ENCODE measurements at regions not wholly inside any gene's neighbourhood (a gene's known extent, or its start where the extent isn't known, plus 50 kb on each side); places are given as distances from the start of the nearest gene placed in this dataset.
"Not testable (repeated sequence)": the region's sequence is repeated elsewhere in the genome, so short reads cannot be mapped to it uniquely, and the experiment has no call there.

GRCh38 chr14:45558183-45558582 lies 305.2 kb upstream of the MIS18BP1 start:
- DNase-seq = no peak

DNA sequence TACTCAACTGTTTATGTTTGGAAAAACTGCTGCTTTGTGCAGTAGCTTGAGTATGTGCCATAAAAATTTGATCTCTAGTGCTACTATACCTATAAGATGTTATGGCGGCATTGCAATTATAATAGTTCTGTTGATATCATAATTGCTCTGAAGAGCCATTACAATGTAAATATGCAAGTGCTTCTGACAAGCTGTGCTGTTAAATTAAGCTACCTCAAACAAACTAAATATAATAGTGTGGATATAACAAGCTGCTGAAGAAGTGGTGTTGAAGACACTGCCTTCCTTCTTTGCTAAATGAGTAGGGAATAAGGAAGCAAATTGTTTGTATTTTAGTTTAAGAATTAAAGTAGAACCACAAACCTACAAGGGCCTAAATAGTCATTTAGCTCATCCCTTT lies 301.0 kb upstream of the MIS18BP1 start:
- no peak for DNase-seq

DNA sequence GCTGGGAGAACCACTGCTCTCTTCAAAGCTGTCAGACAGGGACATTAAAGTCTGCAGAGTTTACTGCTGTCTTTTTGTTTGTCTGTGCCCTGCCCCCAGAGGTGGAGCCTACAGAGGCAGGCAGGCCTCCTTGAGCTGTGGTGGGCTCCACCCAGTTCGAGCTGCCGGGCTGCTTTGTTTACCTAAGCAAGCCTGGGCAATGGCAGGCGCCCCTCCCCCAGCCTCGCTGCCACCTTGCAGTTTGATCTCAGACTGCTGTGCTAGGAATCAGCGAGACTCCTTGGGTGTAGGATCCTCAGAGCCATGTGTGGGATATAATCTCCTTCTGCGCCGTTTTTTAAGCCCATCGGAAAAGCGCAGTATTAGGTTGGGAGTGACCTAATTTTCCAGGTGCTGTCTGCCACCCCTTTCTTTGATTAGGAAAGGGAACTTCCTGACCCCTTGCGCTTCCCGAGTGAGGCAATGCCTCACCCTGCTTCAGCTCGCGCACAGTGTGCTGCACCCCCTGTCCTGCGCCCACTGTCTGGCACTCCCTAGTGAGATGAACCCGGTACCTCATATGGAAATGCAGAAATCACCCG lies 298.3 kb upstream of the MIS18BP1 start:
- not testable (repeated sequence) for DNase-seq

- DNase-seq = no peak
Observed at GRCh38 chr14:45531022-45531421, 278.0 kb upstream of the MIS18BP1 start.

GRCh38 chr14:45526715-45527549 lies 273.9 kb upstream of the MIS18BP1 start:
- peak; percentile 1 for DNase-seq

- no peak for DNase-seq
Observed at GRCh38 chr14:45519766-45520165, 266.8 kb upstream of the MIS18BP1 start.

DNA sequence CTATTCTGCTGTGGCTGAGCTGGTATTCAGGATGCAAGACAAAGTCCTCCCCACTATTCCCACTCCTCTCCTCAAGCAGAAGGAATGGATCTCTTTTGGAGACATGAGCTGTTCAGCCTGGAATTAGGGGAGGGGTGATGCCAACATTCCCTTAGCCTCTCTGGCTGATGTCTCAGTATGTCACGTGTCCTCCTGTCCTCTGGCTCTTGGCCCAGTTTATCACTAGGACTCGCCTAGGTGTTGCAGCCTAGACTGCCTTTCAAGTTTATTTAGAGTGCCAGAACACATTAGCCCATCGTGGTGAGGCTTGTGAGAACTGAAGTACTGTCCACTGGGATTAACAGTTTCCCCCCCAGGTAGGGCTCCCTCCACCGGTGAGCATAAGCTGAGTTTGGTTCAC lies 239.9 kb upstream of the MIS18BP1 start:
- no peak for DNase-seq

DNA sequence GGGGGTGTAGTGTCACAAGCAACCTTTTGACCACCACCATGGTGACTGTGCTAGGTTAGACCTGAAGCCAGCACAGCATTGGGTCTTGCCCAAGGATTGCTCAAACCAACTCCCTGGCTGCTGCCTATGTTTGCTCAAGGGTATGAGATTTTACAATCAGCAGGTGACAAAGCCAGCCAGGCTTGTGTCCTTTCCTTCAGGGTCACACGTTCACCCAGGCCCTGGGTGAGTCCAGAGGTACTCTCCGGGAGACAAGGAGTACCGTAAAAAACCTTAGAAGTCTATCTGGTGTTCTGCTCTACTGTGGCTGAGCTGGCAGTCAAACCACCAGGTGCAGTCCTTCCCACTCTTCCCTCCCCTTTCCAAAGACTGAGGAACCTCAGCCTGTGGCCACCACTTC lies 238.9 kb upstream of the MIS18BP1 start:
- no peak for DNase-seq

GRCh38 chr14:45486599-45486998 lies 233.6 kb upstream of the MIS18BP1 start:
- DNase-seq = no peak

DNA sequence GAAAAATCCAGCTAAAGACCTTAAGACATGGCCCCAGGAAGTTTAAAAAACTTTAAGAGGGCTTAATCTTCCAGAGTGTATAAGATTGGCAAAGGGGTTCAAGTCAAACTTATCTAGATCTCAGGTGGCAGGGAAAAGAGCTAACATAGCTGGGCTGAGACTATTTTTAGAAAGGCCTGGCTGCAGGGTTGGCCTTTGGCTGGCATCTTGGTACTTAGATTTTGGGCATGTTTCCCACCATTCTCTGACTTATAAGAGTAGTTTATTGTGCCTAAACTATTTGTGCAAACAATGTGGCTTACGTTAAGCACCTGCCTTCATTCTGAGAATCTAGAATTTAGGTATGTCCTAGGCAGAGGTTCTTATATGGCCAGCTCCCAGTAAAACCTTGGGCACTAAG lies 214.0 kb upstream of the MIS18BP1 start:
- DNase-seq = no peak

DNA sequence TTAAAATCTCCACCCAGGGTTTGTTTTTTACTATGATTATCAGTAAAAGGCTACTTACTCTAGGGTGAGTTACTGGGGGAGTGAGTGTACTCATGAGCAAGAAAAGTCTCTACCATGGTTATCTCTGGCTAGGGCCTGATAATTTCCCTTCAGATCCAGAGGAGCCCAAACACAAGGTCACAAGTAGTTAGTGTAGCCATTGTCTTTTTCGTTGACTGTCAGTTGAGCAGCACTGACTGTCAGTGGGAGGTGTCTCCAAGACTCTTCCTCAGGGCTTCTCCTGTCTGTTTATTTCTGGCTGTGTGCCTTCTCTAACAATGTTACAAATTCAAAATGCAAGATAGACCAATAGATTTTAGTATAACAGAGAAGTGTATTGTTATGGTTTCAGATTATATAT lies 181.2 kb upstream of the MIS18BP1 start:
- DNase-seq = no peak

DNA sequence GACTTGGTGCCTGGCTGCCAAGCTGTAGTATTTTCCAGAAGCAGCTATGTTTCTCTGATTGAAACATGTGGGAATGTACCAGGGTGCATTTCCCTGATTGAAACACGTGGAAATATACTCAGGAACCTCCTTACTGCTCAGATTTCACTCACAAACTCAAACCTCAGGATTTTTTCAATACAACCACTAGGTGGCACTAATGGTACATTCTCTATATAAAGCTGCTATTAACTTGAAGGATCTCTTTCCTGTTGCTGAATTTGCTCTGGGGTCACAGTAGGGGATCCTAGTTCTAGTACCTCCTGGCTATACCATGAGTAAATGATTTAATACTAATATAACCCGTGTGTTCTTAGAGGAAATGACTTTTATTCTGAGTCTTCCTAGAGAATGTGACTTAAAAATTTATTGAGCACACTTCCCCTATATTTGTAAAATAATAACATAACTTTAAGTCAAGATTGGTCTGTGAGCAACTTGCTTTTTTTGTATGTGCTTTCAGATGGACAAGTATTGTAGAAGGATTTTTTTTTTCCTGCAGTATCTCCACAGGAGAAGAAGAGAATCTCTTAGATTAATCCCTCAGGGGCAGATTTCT lies 173.8 kb upstream of the MIS18BP1 start:
- peak; percentile 56 for DNase-seq

DNA sequence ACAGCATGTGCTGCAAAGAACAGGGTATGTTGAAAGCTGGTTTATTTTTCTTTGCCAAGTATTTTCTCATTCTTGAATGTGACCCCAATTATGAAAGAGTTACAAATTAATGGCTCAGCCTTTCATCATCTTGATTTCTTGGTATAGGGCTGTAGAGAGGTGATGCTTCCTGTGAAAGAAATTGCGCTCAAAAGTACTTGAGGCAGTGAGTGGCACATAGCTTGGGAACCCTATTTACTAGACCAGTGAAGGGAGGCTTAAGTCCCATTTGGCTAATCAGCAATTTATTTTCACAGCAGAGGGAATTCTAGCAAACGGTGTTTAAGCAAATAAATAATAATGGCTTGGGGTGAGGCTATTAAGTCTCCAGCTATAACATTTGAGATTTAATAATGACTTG lies 153.9 kb upstream of the MIS18BP1 start:
- DNase-seq = no peak

GRCh38 chr14:45400950-45401640 lies 148.1 kb upstream of the MIS18BP1 start:
- no peak for DNase-seq

GRCh38 chr14:45400509-45400908 lies 147.5 kb upstream of the MIS18BP1 start:
- DNase-seq = no peak

GRCh38 chr14:45381091-45381490 lies 128.1 kb upstream of the MIS18BP1 start:
- no peak for DNase-seq

- no peak for DNase-seq
Observed at GRCh38 chr14:45377166-45377565, 124.2 kb upstream of the MIS18BP1 start.

DNA sequence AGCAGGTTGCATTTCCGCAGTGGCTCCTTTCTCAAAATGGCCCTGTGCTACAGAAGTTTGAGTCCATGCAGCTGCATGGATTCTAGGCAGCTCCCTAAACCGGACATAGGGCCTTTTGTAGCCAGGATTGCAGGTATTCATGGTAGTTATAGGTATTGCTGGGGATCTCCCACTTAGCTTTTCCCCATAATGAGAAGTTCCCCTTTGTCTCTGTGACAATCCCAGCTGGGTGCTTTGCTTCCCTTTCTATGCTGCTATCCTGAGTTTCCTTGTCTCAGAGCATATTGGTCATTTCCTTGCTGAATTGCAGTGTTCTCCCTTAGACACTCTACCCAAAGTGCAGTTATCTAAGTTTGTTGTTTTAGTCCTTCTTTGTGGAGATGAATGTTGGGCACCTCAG lies 120.9 kb upstream of the MIS18BP1 start:
- no peak for DNase-seq

GRCh38 chr14:45364565-45365156 lies 111.7 kb upstream of the MIS18BP1 start:
- no peak for DNase-seq

DNA sequence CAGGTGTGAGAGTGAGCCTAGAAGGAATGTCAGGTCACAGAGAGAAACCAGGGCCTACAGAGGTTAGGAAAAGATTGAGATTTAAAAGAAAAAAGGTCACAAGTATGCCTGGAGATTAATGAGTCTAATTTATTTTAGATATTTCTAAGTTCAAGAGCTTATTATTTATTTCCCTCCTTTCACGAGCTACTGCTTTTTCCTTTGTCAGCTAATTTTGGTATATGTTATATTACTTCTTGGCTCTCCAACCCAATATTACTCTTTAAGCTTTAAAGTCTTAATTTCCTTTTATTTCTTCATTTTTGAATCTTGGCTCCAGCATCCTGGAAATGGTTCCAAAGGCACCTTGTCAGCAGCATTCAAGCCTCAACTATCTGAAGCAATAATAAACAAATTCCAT lies 109.5 kb upstream of the MIS18BP1 start:
- DNase-seq = no peak

GRCh38 chr14:45361727-45362126 lies 108.7 kb upstream of the MIS18BP1 start:
- DNase-seq = no peak

DNA sequence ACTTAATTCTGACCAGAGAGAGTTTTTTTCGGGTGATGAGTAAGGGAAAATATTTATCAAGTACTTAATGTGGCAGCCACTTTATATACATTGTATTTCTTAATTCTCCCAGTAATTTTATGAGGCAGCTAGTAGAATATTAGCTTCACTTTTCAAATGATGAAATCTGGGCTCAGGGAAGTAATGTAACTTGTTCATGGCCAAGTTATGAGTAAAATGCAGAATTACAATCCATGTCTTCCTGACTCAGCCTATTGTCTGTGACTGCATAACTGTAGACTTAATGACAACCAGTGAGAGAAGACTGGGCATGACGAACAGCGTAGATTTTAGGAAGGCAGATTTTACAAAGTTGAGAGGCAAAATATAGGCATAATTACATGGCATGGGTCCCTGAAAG lies 106.7 kb upstream of the MIS18BP1 start:
- DNase-seq = no peak

DNA sequence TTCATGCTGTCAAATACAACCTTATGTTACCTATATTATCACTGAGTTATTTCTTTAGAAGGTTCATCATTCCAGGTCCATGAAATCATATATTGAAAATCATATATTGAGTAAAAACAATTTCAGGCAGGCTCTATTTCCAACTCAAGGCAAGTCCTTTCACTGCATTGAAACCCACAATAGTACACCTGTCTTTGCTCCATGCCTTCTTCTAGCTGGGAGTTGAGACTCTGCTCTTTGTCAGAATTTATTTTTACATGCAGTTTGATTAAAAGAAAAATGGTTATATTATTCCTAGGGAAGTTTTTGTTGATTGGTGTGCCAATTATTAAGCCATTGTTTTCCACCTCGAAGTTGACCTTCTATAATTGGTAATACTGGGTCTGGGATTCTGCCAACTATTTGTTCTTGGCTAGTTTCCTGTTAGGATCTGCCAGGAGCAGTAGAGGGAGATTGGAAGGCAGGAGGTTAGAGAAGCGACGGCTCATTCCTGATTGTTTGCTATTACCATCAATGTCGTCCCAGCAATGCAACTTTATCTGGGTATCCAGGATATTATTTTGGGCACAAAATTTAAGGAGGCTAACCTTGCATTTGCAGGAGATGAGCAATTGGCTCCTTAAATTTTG lies 79.5 kb upstream of the MIS18BP1 start:
- peak; percentile 4 for DNase-seq
